ENCODE measurements at regions not wholly inside any gene's neighbourhood (a gene's known extent, or its start where the extent isn't known, plus 50 kb on each side); places are given as distances from the start of the nearest gene placed in this dataset.

GRCh38 chr15:37203050-37203449 lies 102.7 kb upstream of the MEIS2 start:
- H3K4me1 ChIP-seq = no peaks in the 10 kb centered on the region
- H3K36me3 ChIP-seq = no peaks in the 10 kb centered on the region
- 93% methylated on average over 2 of the region's 2 CpGs; no CpG with 5 or more reads in 1 of the 2 donors for WGBS, 2 donors (ENCODE audit: low coverage in 1 of 2)
- TF ChIP-seq CTCF (IDR thresholded peaks at IDR 0.05) (no peak), EP300 (IDR thresholded peaks at IDR 0.05; ENCODE audit: low read depth) (no peak), POLR2AphosphoS5 (IDR thresholded peaks at IDR 0.05) (no peak), POLR2A (IDR thresholded peaks at IDR 0.05) (no peak)
- H3K9me3 ChIP-seq = no peaks in the 10 kb centered on the region
- in situ Hi-C loops (cut with MboI; ENCODE audit: low pct_ligation_motif_present in 1 of 4, low pct_unique_long_range_greater_than_20kb in 1 of 4, low sequenced_read_pairs in 3 of 4) = no loop called here
- H3K4me3 ChIP-seq = no peak overlapping the region
- no peaks in the 10 kb centered on the region for H3K27me3 ChIP-seq
- no peak overlapping the region for H3K27ac ChIP-seq
- no peak for DNase-seq
- intact Hi-C loops (cut with DNase I; ENCODE audit: low total_unique reads) = no loop called here

GRCh38 chr15:37204692-37205091 lies 104.3 kb upstream of the MEIS2 start:
- Histone ChIP-seq H3K4me3 (no peak overlapping the region), H3K36me3 (no peaks in the 10 kb centered on the region), H3K27ac (no peak overlapping the region), H3K4me1 (no peaks in the 10 kb centered on the region), H3K27me3 (no peaks in the 10 kb centered on the region), H3K9me3 (no peaks in the 10 kb centered on the region)
- in situ Hi-C loops (cut with MboI; ENCODE audit: low pct_ligation_motif_present in 1 of 4, low pct_unique_long_range_greater_than_20kb in 1 of 4, low sequenced_read_pairs in 3 of 4) = no loop called here
- DNase-seq = no peak
- WGBS, 2 donors (ENCODE audit: low coverage in 1 of 2) = 50 to 59% methylated on average over 1 of the region's 1 CpG
- TF ChIP-seq EP300 (IDR thresholded peaks at IDR 0.05; ENCODE audit: low read depth) = no peak
- intact Hi-C loops (cut with DNase I; ENCODE audit: low total_unique reads) = no loop called here

GRCh38 chr15:37206690-37207089 lies 106.3 kb upstream of the MEIS2 start:
- Histone ChIP-seq H3K4me3 (no peak overlapping the region), H3K36me3 (no peaks in the 10 kb centered on the region), H3K27ac (no peak overlapping the region), H3K9me3 (no peaks in the 10 kb centered on the region), H3K27me3 (no peaks in the 10 kb centered on the region), H3K4me1 (no peaks in the 10 kb centered on the region)
- TF ChIP-seq POLR2A (IDR thresholded peaks at IDR 0.05) (no peak), POLR2AphosphoS5 (IDR thresholded peaks at IDR 0.05) (no peak), CTCF (IDR thresholded peaks at IDR 0.05) (no peak), EP300 (IDR thresholded peaks at IDR 0.05; ENCODE audit: low read depth) (no peak)
- 35 to 40% methylated on average over 1 to 2 of the region's 2 CpGs for WGBS, 2 donors (ENCODE audit: low coverage in 1 of 2)
- intact Hi-C loops (cut with DNase I; ENCODE audit: low total_unique reads) (no loop called here), in situ Hi-C loops (cut with MboI; ENCODE audit: low pct_ligation_motif_present in 1 of 4, low pct_unique_long_range_greater_than_20kb in 1 of 4, low sequenced_read_pairs in 3 of 4) (no loop called here)
- no peak for DNase-seq

- WGBS, 2 donors (ENCODE audit: low coverage in 1 of 2) = 55 to 69% methylated on average over 3 of the region's 3 CpGs
- intact Hi-C loops (cut with DNase I; ENCODE audit: low total_unique reads) = no loop called here
- DNase-seq = no peak
These were observed 108.0 kb upstream of the MEIS2 start for GRCh38 chr15:37208146-37209040.

More at GRCh38 chr15:37208146-37209040, 108.0 kb upstream of the MEIS2 start:
- no peak for TF ChIP-seq EP300 (IDR thresholded peaks at IDR 0.05; ENCODE audit: low read depth)
- TF ChIP-seq POLR2AphosphoS5 (IDR thresholded peaks at IDR 0.05) = no peak
- no peak for TF ChIP-seq CTCF (IDR thresholded peaks at IDR 0.05)
- TF ChIP-seq POLR2A (IDR thresholded peaks at IDR 0.05) = no peak
- Histone ChIP-seq H3K9me3 (no peaks in the 10 kb centered on the region), H3K27me3 (no peaks in the 10 kb centered on the region), H3K27ac (no peak overlapping the region), H3K36me3 (no peaks in the 10 kb centered on the region), H3K4me3 (no peak overlapping the region), H3K4me1 (no peaks in the 10 kb centered on the region)
- in situ Hi-C loops (cut with MboI; ENCODE audit: low pct_ligation_motif_present in 1 of 4, low pct_unique_long_range_greater_than_20kb in 1 of 4, low sequenced_read_pairs in 3 of 4) = no loop called here
